ENCODE measurements at regions not wholly inside any gene's neighbourhood (a gene's known extent, or its start where the extent isn't known, plus 50 kb on each side); places are given as distances from the start of the nearest gene placed in this dataset.

GRCh38 chr10:104546756-104547155 is 94.3 kb upstream of the SORCS3 start:
- ChIA-PET CTCF (interaction anchor here (0.6 kb wide), 1 partner anchor 407 kb away, joined by 3 read pairs; no protein-coding TSS in a partner anchor), POLR2A (no interaction called here)
- DNase-seq (ENCODE audit: low read depth, low spot score): no peak
- Histone ChIP-seq H3K27me3 (ENCODE audit: control insufficient read depth, insufficient read depth, low read length) (no peaks in the 10 kb centered on the region), H3K9me3 (ENCODE audit: control insufficient read depth, insufficient read depth, low read length) (no peaks in the 10 kb centered on the region), H3K27ac (ENCODE audit: low read depth, low read length) (no peak overlapping the region), H3K4me3 (ENCODE audit: low read depth, low read length) (no peak overlapping the region)
- no peak for TF ChIP-seq CTCF (IDR thresholded peaks at IDR 0.05; ENCODE audit: low read depth, low read length)

- POLR2A ChIA-PET: no interaction called here
- DNase-seq (ENCODE audit: low read depth, low spot score): no peak
- Histone ChIP-seq H3K27ac (ENCODE audit: low read depth, low read length) (no peak overlapping the region), H3K4me3 (ENCODE audit: low read depth, low read length) (no peak overlapping the region), H3K9me3 (ENCODE audit: control insufficient read depth, insufficient read depth, low read length) (no peaks in the 10 kb centered on the region), H3K27me3 (ENCODE audit: control insufficient read depth, insufficient read depth, low read length) (no peaks in the 10 kb centered on the region)
- TF ChIP-seq CTCF (IDR thresholded peaks at IDR 0.05; ENCODE audit: low read depth, low read length): no peak
- CTCF ChIA-PET: no interaction called here
These were observed 93.0 kb upstream of the SORCS3 start for GRCh38 chr10:104548090-104548489.

- Histone ChIP-seq H3K27me3 (ENCODE audit: control insufficient read depth, insufficient read depth, low read length) (no peaks in the 10 kb centered on the region), H3K9me3 (ENCODE audit: control insufficient read depth, insufficient read depth, low read length) (no peaks in the 10 kb centered on the region), H3K27ac (ENCODE audit: low read depth, low read length) (no peak overlapping the region), H3K4me3 (ENCODE audit: low read depth, low read length) (no peak overlapping the region)
- CTCF ChIA-PET: interaction anchor here (1.6 kb wide), 1 partner anchor 24 kb away, joined by 7 read pairs; no protein-coding TSS in a partner anchor
- no peak for DNase-seq (ENCODE audit: low read depth, low spot score)
- TF ChIP-seq CTCF (IDR thresholded peaks at IDR 0.05; ENCODE audit: low read depth, low read length): no peak
- POLR2A ChIA-PET: no interaction called here
These were observed 84.3 kb upstream of the SORCS3 start for GRCh38 chr10:104556831-104557230.

GRCh38 chr10:104557966-104558365 is 83.1 kb upstream of the SORCS3 start:
- CTCF ChIA-PET: no interaction called here
- no peak for DNase-seq (ENCODE audit: low read depth, low spot score)
- H3K4me3 ChIP-seq (ENCODE audit: low read depth, low read length): no peak overlapping the region
- TF ChIP-seq CTCF (IDR thresholded peaks at IDR 0.05; ENCODE audit: low read depth, low read length): no peak
- no peaks in the 10 kb centered on the region for H3K9me3 ChIP-seq (ENCODE audit: control insufficient read depth, insufficient read depth, low read length)
- POLR2A ChIA-PET: no interaction called here
- H3K27ac ChIP-seq (ENCODE audit: low read depth, low read length): no peak overlapping the region
- H3K27me3 ChIP-seq (ENCODE audit: control insufficient read depth, insufficient read depth, low read length): peaks cover 2% of the 10 kb centered on the region

- TF ChIP-seq CTCF (IDR thresholded peaks at IDR 0.05; ENCODE audit: low read depth, low read length): no peak
- no peak overlapping the region for H3K27ac ChIP-seq (ENCODE audit: low read depth, low read length)
- H3K9me3 ChIP-seq (ENCODE audit: control insufficient read depth, insufficient read depth, low read length): no peaks in the 10 kb centered on the region
- peaks cover 3% of the 10 kb centered on the region for H3K27me3 ChIP-seq (ENCODE audit: control insufficient read depth, insufficient read depth, low read length)
- no peak for DNase-seq (ENCODE audit: low read depth, low spot score)
- POLR2A ChIA-PET: no interaction called here
- CTCF ChIA-PET: no interaction called here
- H3K4me3 ChIP-seq (ENCODE audit: low read depth, low read length): no peak overlapping the region
These were observed 81.2 kb upstream of the SORCS3 start for GRCh38 chr10:104559935-104560334.

Data from AG04450 (cell line).